Colonic mucosa (tissue), 4 donors: ENCODE measurements at regions not wholly inside any gene's neighbourhood (a gene's known extent, or its start where the extent isn't known, plus 50 kb on each side); places are given as distances from the start of the nearest gene placed in this dataset.
A peak's percentile ranks its signal among the peaks of the same experiment; 100 is the strongest.

Experiments used
- DNase-seq: peaks from one replicate; pipeline ENCODE4 v3.0.0-alpha.2; 2020
- H3K27ac ChIP-seq: fragments of 200-600 bp; one replicate; pipeline ENCODE4 v1.8.0; 2021
- H3K27me3 ChIP-seq: fragments of 200-600 bp; one replicate; pipeline ENCODE4 v1.8.0; 2021
- H3K36me3 ChIP-seq: fragments of 200-600 bp; one replicate; pipeline ENCODE4 v1.8.0; 2021
- H3K4me1 ChIP-seq: fragments of 200-600 bp; one replicate; pipeline ENCODE4 v1.8.0; 2021; ENCODE audit warnings: mild to moderate bottlenecking
- H3K4me3 ChIP-seq: fragments of 200-600 bp; one replicate; pipeline ENCODE4 v1.8.0; 2021
- H3K9ac ChIP-seq, 2 donors: one replicate each; pipeline ENCODE4 v1.7.0; 2013; ENCODE audit warnings: control low read depth in 2 of 2, low read depth in 2 of 2, low read length in 2 of 2
- H3K9me3 ChIP-seq: fragments of 200-600 bp; one replicate; pipeline ENCODE4 v1.8.0; 2021
- intact Hi-C: fragments of 100-400 bp; cut with DNase I; formaldehyde crosslinking; loops from one replicate; pipeline ENCODE4 v1.14.1; 2022
- TF ChIP-seq, protein P1 (sequence below): fragments of 200-600 bp; IDR thresholded peaks from one replicate; pipeline ENCODE4 v1.8.0; 2022; ENCODE audit warnings: antibody characterized with exemption, mild to moderate bottlenecking
- donor health status: healthy.
- donor health status: DM: no; HTN: no; CAD: no.
- donor health status: DM: no; HTN: no; CAD: no.

GRCh38 chr2:64910972-64911433 lies 78.2 kb upstream of the SLC1A4 start:
- peaks cover 3% of the 10 kb centered on the region for H3K4me1 ChIP-seq
- intact Hi-C loops, result loop anchor here (10.0 kb wide), 1 partner anchor 664 kb away; no protein-coding TSS in a partner anchor
- no peaks in the 10 kb centered on the region for H3K27me3 ChIP-seq
- no peaks in the 10 kb centered on the region for H3K9me3 ChIP-seq
- H3K36me3 ChIP-seq, result no peaks in the 10 kb centered on the region
- TF ChIP-seq, protein P1, sequence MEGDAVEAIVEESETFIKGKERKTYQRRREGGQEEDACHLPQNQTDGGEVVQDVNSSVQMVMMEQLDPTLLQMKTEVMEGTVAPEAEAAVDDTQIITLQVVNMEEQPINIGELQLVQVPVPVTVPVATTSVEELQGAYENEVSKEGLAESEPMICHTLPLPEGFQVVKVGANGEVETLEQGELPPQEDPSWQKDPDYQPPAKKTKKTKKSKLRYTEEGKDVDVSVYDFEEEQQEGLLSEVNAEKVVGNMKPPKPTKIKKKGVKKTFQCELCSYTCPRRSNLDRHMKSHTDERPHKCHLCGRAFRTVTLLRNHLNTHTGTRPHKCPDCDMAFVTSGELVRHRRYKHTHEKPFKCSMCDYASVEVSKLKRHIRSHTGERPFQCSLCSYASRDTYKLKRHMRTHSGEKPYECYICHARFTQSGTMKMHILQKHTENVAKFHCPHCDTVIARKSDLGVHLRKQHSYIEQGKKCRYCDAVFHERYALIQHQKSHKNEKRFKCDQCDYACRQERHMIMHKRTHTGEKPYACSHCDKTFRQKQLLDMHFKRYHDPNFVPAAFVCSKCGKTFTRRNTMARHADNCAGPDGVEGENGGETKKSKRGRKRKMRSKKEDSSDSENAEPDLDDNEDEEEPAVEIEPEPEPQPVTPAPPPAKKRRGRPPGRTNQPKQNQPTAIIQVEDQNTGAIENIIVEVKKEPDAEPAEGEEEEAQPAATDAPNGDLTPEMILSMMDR, result no peak
- no peak for DNase-seq
- H3K27ac ChIP-seq, result no peak overlapping the region
- H3K9ac ChIP-seq, result no peak overlapping the region
- no peak overlapping the region for H3K4me3 ChIP-seq

DNA sequence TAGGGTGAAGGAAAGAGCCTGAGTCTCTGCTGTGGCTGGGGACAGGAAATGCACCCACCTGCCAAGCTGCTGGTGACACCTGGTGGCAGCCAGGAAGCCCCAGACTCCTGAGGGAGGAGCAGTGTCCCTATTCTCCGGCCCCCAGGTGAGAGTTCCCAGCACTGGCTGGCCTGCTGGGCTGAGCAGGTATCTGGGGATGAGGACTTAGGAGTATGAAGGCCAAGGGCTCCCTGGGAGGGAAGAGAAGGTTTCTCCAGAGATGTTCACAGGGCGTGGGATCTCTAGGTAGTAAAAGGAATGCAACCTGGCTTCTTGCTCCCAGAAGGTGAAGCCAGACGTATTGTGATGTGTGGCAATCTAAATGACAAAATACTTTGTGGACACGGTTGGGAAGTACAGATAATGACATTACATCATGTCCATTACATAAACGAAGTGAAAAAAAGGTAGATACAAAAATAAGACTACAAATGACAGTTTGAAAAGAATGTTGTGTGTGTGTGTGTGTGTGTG lies 75.8 kb upstream of the SLC1A4 start:
- H3K4me3 ChIP-seq, result no peak overlapping the region
- no peaks in the 10 kb centered on the region for H3K27me3 ChIP-seq
- no peak overlapping the region for H3K27ac ChIP-seq
- peak; percentile 44 for DNase-seq
- TF ChIP-seq, protein P1, result peak; percentile 31
- H3K9me3 ChIP-seq, result no peaks in the 10 kb centered on the region
- H3K4me1 ChIP-seq, result peaks cover 7% of the 10 kb centered on the region
- no peak overlapping the region for H3K9ac ChIP-seq
- intact Hi-C loops, result loop anchor here (10.0 kb wide), 1 partner anchor 661 kb away; no protein-coding TSS in a partner anchor
- H3K36me3 ChIP-seq, result no peaks in the 10 kb centered on the region

GRCh38 chr2:64914247-64914646 lies 75.0 kb upstream of the SLC1A4 start:
- DNase-seq, result no peak
- TF ChIP-seq, protein P1, result no peak
- no peak overlapping the region for H3K4me3 ChIP-seq
- H3K27ac ChIP-seq, result no peak overlapping the region
- no peak overlapping the region for H3K9ac ChIP-seq
- H3K27me3 ChIP-seq, result no peaks in the 10 kb centered on the region
- intact Hi-C loops, result loop anchor here (10.0 kb wide), 1 partner anchor 661 kb away; no protein-coding TSS in a partner anchor
- no peaks in the 10 kb centered on the region for H3K9me3 ChIP-seq
- peaks cover 7% of the 10 kb centered on the region for H3K4me1 ChIP-seq
- no peaks in the 10 kb centered on the region for H3K36me3 ChIP-seq

GRCh38 chr2:64914735-64915509 lies 74.3 kb upstream of the SLC1A4 start:
- H3K27ac ChIP-seq, result no peak overlapping the region
- peaks cover 7% of the 10 kb centered on the region for H3K4me1 ChIP-seq
- no peak overlapping the region for H3K9ac ChIP-seq
- no peaks in the 10 kb centered on the region for H3K9me3 ChIP-seq
- H3K4me3 ChIP-seq, result no peak overlapping the region
- H3K27me3 ChIP-seq, result no peaks in the 10 kb centered on the region
- intact Hi-C loops, result loop anchor here (10.0 kb wide), 1 partner anchor 660 kb away; no protein-coding TSS in a partner anchor
- TF ChIP-seq, protein P1, result no peak
- no peak for DNase-seq
- no peaks in the 10 kb centered on the region for H3K36me3 ChIP-seq

DNA sequence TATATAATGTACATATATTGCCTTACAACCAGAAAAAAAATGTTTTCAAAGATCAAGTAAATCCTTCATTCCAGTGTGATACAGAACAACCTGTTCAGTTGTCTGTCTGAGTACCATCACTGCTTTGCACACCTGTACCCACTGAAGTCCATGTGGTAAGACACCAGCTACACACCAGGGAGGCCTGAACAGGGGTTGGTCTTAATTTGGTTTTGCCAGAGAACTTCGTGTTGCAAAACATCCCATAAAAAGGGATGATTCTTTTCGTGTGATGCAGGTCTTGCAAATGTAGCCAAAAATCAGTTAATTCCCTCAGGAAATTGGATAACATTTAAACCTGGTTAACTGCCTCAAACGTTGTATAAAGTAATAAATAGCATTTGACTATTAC lies 73.7 kb upstream of the SLC1A4 start:
- intact Hi-C loops, result loop anchor here (10.0 kb wide), 1 partner anchor 659 kb away; no protein-coding TSS in a partner anchor
- Histone ChIP-seq H3K27ac (no peak overlapping the region), H3K9ac (no peak overlapping the region), H3K4me3 (no peak overlapping the region), H3K36me3 (no peaks in the 10 kb centered on the region), H3K9me3 (no peaks in the 10 kb centered on the region), H3K4me1 (peaks cover 7% of the 10 kb centered on the region), H3K27me3 (no peaks in the 10 kb centered on the region)
- DNase-seq, result no peak
- TF ChIP-seq, protein P1, result no peak
